HG02571 (cell line): ENCODE measurements at regions not wholly inside any gene's neighbourhood (a gene's known extent, or its start where the extent isn't known, plus 50 kb on each side); places are given as distances from the start of the nearest gene placed in this dataset.
A peak's percentile ranks its signal among the peaks of the same experiment; 100 is the strongest.

ENCODE experiments used
- ATAC-seq: cut with Tn5 transposase; IDR thresholded peaks from one replicate; pipeline ENCODE4 v1.9.1; 2021; ENCODE audit warnings: mild to moderate bottlenecking, moderate library complexity; ENCODE audit not compliant: unreplicated experiment

DNA sequence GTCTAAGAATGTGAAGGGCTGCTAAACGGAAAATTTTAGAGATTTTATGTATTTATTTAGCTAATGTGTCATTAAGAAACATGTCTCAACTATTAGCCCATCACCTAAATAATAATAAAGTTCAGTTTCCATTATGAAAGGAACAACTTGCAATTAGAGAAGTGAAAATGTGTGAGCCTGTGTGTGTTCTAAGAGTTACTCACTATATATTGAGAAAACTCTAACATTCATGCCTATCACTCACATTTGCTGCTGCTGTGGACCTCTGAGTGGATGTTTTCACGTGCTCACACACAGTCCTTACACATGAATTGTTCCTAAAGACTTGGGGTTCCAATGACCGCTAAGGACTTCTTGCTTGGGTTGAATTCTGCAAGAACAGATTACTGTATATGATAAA lies 364.0 kb downstream of the TMA16 start:
- no peak for ATAC-seq

DNA sequence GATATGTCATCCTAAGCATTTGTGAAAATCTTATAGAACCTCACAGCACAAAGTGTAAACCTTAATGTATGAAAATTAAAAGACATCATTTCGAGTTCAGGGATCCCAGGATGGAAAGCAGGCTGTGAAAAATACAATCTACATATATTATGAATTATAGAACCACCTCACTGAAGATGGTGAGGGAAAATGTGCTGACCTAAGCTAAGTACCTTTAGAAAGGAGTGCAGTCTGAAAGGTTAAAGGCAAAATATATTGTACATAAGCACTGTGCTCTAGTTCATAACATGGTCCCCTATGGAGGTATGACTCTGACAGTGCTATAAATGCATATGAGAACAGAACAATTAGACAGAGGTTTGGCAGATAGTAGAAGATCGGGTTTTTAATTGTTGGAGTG lies 368.6 kb downstream of the TMA16 start:
- no peak for ATAC-seq

DNA sequence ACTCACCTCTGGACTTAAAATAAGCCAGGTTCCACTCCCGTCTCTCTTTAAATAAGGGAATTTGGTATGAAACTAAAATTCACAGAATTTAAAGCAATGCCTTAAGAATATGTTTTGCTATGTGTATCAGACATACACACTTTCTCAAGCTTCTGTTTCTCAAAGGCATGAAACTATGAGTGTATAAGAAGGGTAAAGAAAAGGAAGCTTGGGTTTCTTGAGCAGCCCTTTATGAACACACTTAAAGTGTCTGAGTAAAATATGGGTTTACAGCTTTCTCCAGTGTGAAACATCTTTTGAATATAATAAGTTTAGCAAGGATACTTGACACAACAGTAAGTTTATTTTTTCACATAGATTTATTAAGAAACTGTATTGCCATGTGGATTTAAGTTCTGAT lies 370.5 kb downstream of the TMA16 start:
- no peak for ATAC-seq

GRCh38 chr4:163866728-163867315 lies 372.3 kb downstream of the TMA16 start:
- peak; percentile 58 for ATAC-seq

- ATAC-seq: no peak
Observed at GRCh38 chr4:163868445-163868844, 374.0 kb downstream of the TMA16 start.

- ATAC-seq: no peak
Observed at GRCh38 chr4:163871078-163871477, 376.6 kb downstream of the TMA16 start.

DNA sequence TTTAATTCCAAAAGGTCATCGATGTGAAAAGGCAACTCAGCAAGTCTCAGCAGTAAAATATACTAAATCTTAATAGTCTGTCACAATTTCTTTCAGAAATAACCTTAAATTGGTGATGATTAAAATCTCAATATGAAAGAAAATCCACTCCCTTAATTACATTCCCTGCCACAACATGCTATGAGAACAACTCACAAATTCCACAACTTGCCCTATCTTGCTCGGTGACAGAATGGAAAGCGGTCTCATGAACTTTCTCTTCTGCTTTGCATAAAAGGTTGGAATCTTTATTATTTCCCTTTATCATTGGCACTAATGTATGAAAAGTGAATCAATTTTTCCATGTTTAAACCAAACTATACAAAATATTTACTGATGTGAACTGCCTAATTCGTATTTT lies 380.8 kb downstream of the TMA16 start:
- ATAC-seq: no peak

- ATAC-seq: no peak
Observed at GRCh38 chr4:163878336-163879121, 384.0 kb downstream of the TMA16 start.

DNA sequence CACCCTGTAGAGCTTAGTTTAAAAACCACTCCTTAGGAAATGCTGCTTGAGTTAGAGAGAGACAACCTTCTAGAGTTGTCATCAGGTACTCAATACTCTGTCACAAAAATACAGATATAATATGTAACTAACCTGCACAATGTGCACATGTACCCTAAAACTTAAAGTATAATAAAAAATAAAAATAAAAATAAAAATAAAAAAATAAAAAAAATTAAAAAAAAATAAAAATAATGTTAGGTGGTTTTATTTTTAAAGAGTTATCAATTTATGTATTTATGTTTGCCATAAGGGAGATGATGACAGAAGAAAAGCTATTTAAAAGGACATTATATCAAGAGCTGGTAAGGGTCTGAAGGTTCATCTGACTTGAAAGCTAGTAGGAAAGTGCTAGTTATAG lies 397.9 kb downstream of the TMA16 start:
- ATAC-seq: no peak

DNA sequence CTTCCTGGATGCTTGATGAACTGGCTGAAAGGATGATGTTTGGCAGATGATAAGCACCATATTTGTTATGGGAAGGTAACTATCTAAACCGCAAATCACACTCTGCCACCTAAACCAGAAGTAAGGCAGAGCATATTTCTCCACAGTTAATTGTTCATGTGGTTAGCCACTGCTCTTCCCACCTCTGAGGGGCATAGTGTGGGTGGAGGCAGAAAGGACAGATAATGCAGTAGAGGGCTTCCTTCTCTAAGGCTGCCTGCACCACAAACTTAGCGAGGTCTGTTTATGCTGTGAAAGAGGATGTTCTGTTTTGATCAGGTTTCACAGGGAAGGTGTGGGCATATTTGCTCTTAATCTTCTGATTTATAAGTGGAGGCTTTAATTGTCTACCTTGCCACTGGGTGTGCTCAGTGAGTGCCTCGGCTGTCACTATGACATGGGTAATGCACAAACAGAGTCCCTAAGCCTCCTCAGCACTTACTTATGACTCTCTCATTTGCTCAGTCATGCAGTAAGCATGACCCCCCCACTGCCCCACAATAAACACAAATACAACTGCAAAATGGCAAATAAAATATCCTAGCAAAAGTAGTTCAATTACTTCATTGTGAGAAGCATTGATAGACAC lies 401.0 kb downstream of the TMA16 start:
- ATAC-seq: no peak

DNA sequence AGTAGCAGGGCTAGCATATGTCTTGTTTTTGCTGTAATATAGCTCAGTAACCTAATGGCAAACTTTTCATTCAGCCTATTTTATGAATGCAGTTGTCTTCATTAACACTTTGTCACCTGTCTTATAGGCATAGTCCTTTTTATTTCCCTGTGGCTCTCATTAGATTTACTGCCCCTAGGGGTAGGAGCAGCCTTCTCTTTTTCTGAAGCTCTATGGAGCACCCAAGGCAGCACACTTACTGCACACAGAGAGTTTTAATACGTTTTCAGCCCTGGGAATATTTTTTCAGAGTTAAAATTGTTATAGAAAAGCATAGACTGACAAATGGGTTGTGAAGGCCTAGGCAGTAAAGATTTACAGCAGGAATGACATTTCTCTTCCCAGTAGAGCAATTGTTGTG lies 406.8 kb downstream of the TMA16 start:
- no peak for ATAC-seq

GRCh38 chr4:163902417-163902816 lies 407.9 kb downstream of the TMA16 start:
- ATAC-seq: no peak

DNA sequence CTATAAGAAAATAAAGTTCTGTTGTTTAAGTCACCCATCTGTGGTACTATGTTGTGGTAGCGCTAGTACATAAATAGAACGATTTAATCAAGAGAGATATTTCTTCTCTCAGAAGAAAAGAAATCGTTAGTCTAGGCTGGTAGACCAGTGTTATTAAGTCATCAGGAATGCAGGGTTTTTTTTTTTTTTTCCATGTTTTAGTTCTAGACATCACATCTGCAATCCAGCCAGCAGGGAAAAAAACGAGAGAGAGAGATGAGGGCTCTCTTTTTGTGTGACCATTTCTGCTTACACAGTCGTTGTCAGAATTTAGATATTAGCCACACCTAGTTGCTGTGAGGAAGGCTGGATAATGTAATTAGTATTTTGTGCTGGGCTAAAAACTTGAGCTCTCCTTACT lies 417.4 kb downstream of the TMA16 start:
- ATAC-seq: no peak

GRCh38 chr4:163913571-163913970 lies 419.1 kb downstream of the TMA16 start:
- ATAC-seq: no peak

DNA sequence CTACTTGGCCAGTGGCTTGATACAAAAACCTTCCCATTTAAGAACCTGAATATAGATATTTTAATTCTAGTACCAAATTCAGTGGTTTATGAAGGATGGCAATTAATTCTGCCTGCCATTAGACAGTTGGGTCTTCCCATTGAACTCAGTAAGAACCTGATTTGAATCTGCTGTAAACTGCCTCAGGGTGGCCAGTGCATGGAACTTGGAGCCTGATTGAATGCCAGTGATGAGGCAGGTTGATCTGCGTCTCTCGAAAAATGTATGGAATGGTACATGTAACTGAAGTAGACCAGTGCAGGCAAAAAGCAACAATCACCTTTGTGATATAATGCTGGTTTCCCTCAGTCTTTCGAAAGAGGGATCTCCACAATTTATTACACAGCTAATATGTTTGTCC lies 421.4 kb downstream of the TMA16 start:
- no peak for ATAC-seq

DNA sequence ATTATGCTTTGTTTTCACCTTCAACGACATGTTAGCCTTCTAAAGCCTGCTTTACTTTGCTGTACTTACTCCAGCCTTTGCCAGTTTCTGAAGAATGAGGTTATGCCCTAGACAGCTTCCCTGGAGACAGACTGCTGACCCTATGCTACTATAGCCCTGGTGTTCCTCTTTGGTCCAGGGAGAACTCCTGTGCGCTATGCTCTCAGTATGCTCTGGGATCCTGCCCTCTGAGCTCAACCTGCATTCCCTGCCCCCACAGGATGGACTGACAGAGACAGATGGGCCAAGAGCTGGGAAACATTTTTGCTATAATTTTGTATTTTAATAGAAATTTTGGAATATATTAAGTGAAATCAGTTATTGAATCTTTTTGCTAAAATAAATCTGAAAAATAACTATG lies 425.9 kb downstream of the TMA16 start:
- ATAC-seq: no peak

DNA sequence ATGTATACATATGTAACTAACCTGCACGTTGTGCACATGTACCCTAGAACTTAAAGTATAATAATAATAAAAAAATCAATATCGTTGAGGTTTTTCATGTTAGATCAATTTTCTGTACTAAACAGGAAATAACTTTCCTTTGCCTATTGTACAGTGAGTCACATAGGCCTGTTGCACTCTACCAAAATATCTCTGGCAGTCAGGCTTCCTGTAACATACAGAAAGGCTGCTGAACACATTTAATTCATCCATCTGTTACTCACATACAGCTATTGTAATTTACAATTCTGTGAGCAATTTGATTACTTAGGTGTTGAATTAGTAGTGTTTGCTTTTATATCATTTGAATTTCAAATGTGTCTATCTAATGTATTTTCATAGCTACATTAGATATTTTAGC lies 427.8 kb downstream of the TMA16 start:
- no peak for ATAC-seq

DNA sequence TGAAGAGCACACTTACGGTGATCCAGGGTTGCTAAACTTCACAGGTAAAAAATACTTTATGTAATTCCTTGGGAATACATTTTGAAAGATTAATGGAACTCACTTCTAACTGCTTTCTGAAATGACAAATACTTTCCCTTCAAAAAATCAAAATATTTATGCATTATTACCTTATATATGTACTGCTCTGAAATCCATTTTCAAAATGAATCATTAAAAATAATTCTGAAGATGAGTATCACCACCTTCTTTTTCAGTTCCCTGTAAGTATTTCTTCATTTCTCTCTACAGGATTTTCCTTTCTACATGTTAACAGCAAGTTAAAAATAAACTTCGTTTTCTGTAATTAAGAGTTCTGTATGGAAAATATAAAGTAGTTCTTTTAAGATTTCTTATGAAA lies 428.6 kb downstream of the TMA16 start:
- no peak for ATAC-seq

GRCh38 chr4:163930086-163930485 lies 435.6 kb downstream of the TMA16 start:
- no peak for ATAC-seq

GRCh38 chr4:163932504-163932903 lies 438.0 kb downstream of the TMA16 start:
- no peak for ATAC-seq

GRCh38 chr4:163939597-163939996 lies 445.1 kb downstream of the TMA16 start:
- ATAC-seq: no peak

- ATAC-seq: no peak
Observed at GRCh38 chr4:163941221-163941905, 446.9 kb downstream of the TMA16 start.
